H1 (cell line): ENCODE measurements at regions not wholly inside any gene's neighbourhood (a gene's known extent, or its start where the extent isn't known, plus 50 kb on each side); places are given as distances from the start of the nearest gene placed in this dataset.

Source experiments
- CTCF ChIA-PET: fragments of 300-600 bp; sonication (Branson Sonifier 250); formaldehyde crosslinking; loops from one replicate; lab custom pipeline; 2021; ENCODE audit not compliant: partially characterized antibody; lab: Charles Lee
- POLR2A ChIA-PET: fragments of 300-600 bp; sonication (Branson Sonifier 250); formaldehyde crosslinking; loops from one replicate; lab custom pipeline; 2021; ENCODE audit warnings: inconsistent platforms; ENCODE audit not compliant: partially characterized antibody; lab: Charles Lee
- DNase-seq, 2 experiments: peaks; one replicate each; pipeline versions ENCODE4 v3.0.0 to v3.0.0-alpha.2; 2010 to 2022; ENCODE audit warnings: low spot score in 2 of 2, low read depth in 1 of 2, mixed read lengths in 1 of 2
- FAIRE-seq: peaks from 2 replicates; lab custom pipeline; 2011; peaks lifted over from hg19 to GRCh38; lab: Jason Lieb, UNC
- H2AFZ ChIP-seq: 2 replicates; pipeline ENCODE4 v1.8.1; 2012; ENCODE audit warnings: low read length, inconsistent platforms
- H2AK5ac ChIP-seq: 2 replicates; pipeline ENCODE4 v1.6.1; 2013; ENCODE audit warnings: low read depth, low read length
- H2BK120ac ChIP-seq: replicated peaks from 2 replicates; pipeline ENCODE3; 2013; ENCODE audit warnings: low read depth, low read length, inconsistent platforms
- H2BK12ac ChIP-seq: 2 replicates; pipeline ENCODE4 v1.6.1; 2013; ENCODE audit warnings: low read depth, low read length
- H2BK15ac ChIP-seq: 2 replicates; pipeline ENCODE4 v1.6.1; 2013; ENCODE audit warnings: low read length
- H2BK20ac ChIP-seq: 2 replicates; pipeline ENCODE4 v1.6.1; 2013; ENCODE audit warnings: low read length
- H2BK5ac ChIP-seq: 2 replicates; pipeline ENCODE4 v1.6.1; 2013; ENCODE audit warnings: low read depth, low read length
- H3K14ac ChIP-seq: 2 replicates; pipeline ENCODE4 v1.6.1; 2013; ENCODE audit warnings: inconsistent platforms; ENCODE audit not compliant: insufficient read length
- H3K18ac ChIP-seq: 2 replicates; pipeline ENCODE4 v1.6.1; 2013; ENCODE audit warnings: low read length; ENCODE audit errors: extremely low read depth
- H3K23ac ChIP-seq: 2 replicates; pipeline ENCODE4 v1.6.1; 2013; ENCODE audit warnings: inconsistent platforms; ENCODE audit not compliant: insufficient read length
- H3K23me2 ChIP-seq: 2 replicates; pipeline ENCODE4 v1.6.1; 2013; ENCODE audit warnings: low read depth, low read length
- H3K27ac ChIP-seq: 2 replicates; pipeline ENCODE4 v1.6.1; 2011; ENCODE audit warnings: low read depth, low read length, inconsistent platforms
- H3K27me3 ChIP-seq, 4 experiments: replicated peaks in 1 of 4; 1 replicate in 1 of 4; 2 replicates in 3 of 4; pipeline versions ENCODE4 v1.6.1 to v1.8.1; 2011 to 2013; ENCODE audit warnings: low read length in 3 of 4, mild to moderate bottlenecking in 3 of 4, inconsistent platforms in 2 of 4, mixed read lengths in 2 of 4, moderate library complexity in 1 of 4; ENCODE audit not compliant: control insufficient read depth in 3 of 4, insufficient read depth in 3 of 4; ENCODE audit errors: extremely low read depth in 1 of 4
- H3K36me3 ChIP-seq, 4 experiments: 2 replicates each; pipeline versions ENCODE4 v1.6.1 to v1.8.1; 2011 to 2013; ENCODE audit warnings: mild to moderate bottlenecking in 4 of 4, low read length in 3 of 4, moderate library complexity in 2 of 4, control low read depth in 1 of 4, inconsistent platforms in 1 of 4; ENCODE audit not compliant: insufficient read depth in 4 of 4, control insufficient read depth in 2 of 4
- H3K4ac ChIP-seq: replicated peaks from 2 replicates; pipeline ENCODE3; 2013; ENCODE audit warnings: low read length, low read depth, mixed read lengths, inconsistent platforms; ENCODE audit not compliant: insufficient read length
- H3K4me1 ChIP-seq, 4 experiments: replicated peaks in 1 of 4; 1 replicate in 1 of 4; 2 replicates in 3 of 4; pipeline versions ENCODE4 v1.6.1 to v1.8.1; 2011 to 2013; ENCODE audit warnings: low read length in 3 of 4, inconsistent platforms in 2 of 4, mixed read lengths in 1 of 4; ENCODE audit not compliant: insufficient read depth in 4 of 4, control insufficient read depth in 3 of 4
- H3K4me2 ChIP-seq, 2 experiments: 2 replicates each; pipeline versions ENCODE4 v1.6.1 to v1.8.1; 2011 to 2013; ENCODE audit warnings: low read depth in 2 of 2, low read length in 2 of 2, control low read depth in 1 of 2, inconsistent platforms in 1 of 2, mild to moderate bottlenecking in 1 of 2; ENCODE audit not compliant: insufficient read depth in 1 of 2
- H3K4me3 ChIP-seq, 4 experiments: fragments of 200-600, 300-600 bp in 1 of 4; sonication (generic), shearing (Covaris generic), sonication (Bioruptor Twin) in 1 of 4; 2 replicates each; pipeline versions ENCODE4 v1.5.1 to v1.8.1; 2011 to 2016; ENCODE audit warnings: low read length in 4 of 4, low read depth in 3 of 4, control low read depth in 2 of 4, inconsistent platforms in 2 of 4, mild to moderate bottlenecking in 2 of 4, mixed read lengths in 1 of 4, moderate library complexity in 1 of 4; ENCODE audit not compliant: insufficient read depth in 2 of 4; ENCODE audit errors: extremely low read depth in 1 of 4
- H3K56ac ChIP-seq: replicated peaks from 2 replicates; pipeline ENCODE3; 2013; ENCODE audit warnings: low read depth, mild to moderate bottlenecking, mixed read lengths, low read length, inconsistent platforms; ENCODE audit not compliant: insufficient read length
- H3K79me1 ChIP-seq: 2 replicates; pipeline ENCODE4 v1.6.1; 2013; ENCODE audit warnings: low read depth, low read length, control low read depth
- H3K79me2 ChIP-seq, 2 experiments: 2 replicates each; pipeline versions ENCODE4 v1.6.1 to v1.8.1; 2012 to 2013; ENCODE audit warnings: low read length in 2 of 2, mild to moderate bottlenecking in 2 of 2, inconsistent platforms in 1 of 2; ENCODE audit not compliant: insufficient read depth in 2 of 2, control insufficient read depth in 1 of 2
- H3K9ac ChIP-seq, 4 experiments: replicated peaks in 1 of 4; 1 replicate in 1 of 4; 2 replicates in 3 of 4; pipeline versions ENCODE4 v1.6.1 to v1.8.1; 2011 to 2013; ENCODE audit warnings: low read depth in 3 of 4, low read length in 3 of 4, control low read depth in 2 of 4, mild to moderate bottlenecking in 2 of 4, moderate library complexity in 2 of 4, inconsistent platforms in 1 of 4; ENCODE audit errors: extremely low read depth in 1 of 4
- H3K9me3 ChIP-seq, 2 experiments: 2 replicates each; pipeline versions ENCODE4 v1.6.1 to v1.8.1; 2012 to 2013; ENCODE audit warnings: mild to moderate bottlenecking in 2 of 2, moderate library complexity in 2 of 2, control low read depth in 1 of 2, inconsistent platforms in 1 of 2, low read depth in 1 of 2, low read length in 1 of 2, mixed read lengths in 1 of 2; ENCODE audit not compliant: insufficient read depth in 2 of 2
- H4K20me1 ChIP-seq, 2 experiments: replicated peaks in 1 of 2; 2 replicates each; pipeline versions ENCODE3 to v1.8.1; 2011 to 2013; ENCODE audit warnings: inconsistent platforms in 2 of 2, low read length in 2 of 2, mild to moderate bottlenecking in 1 of 2; ENCODE audit not compliant: insufficient read depth in 2 of 2, control insufficient read depth in 1 of 2
- H4K5ac ChIP-seq: 2 replicates; pipeline ENCODE4 v1.6.1; 2013; ENCODE audit warnings: low read length, low read depth, mixed read lengths, inconsistent platforms; ENCODE audit not compliant: insufficient read length
- H4K8ac ChIP-seq: 2 replicates; pipeline ENCODE4 v1.8.0; 2013; ENCODE audit warnings: mild to moderate bottlenecking, moderate library complexity, low read length, inconsistent platforms; ENCODE audit not compliant: insufficient read depth; ENCODE audit errors: extremely low read depth
- H4K91ac ChIP-seq: replicated peaks from 2 replicates; pipeline ENCODE3; 2013; ENCODE audit warnings: low read length, mixed read lengths, inconsistent platforms; ENCODE audit not compliant: insufficient read length
- BACH1 ChIP-seq: IDR thresholded peaks from 2 replicates; pipeline ENCODE4 v1.6.1; 2012; ENCODE audit warnings: low read length, improper control_type of control experiment
- GTF2F1 ChIP-seq: IDR thresholded peaks from 2 replicates; pipeline ENCODE4 v1.6.1; 2012; ENCODE audit warnings: low read depth, low read length, improper control_type of control experiment, borderline replicate concordance
- KDM1A ChIP-seq: fragments of 200-600, 300-600 bp; sonication (generic); IDR thresholded peaks from 2 replicates; pipeline ENCODE4 v1.7.1; 2016; ENCODE audit warnings: mild to moderate bottlenecking, low read length, borderline replicate concordance
- SIRT6 ChIP-seq: IDR thresholded peaks from one replicate; pipeline ENCODE4 v1.7.1; 2012; ENCODE audit warnings: low read length, inconsistent platforms
- SUZ12 ChIP-seq: fragments of 200-600 bp; sonication (generic); IDR thresholded peaks from 2 replicates; pipeline ENCODE4 v1.6.1; 2012; ENCODE audit warnings: mild to moderate bottlenecking, inconsistent platforms, low read length, moderate library complexity, mixed read lengths
- TAF7 ChIP-seq: optimal IDR thresholded peaks from 2 replicates; pipeline ENCODE3; 2011; ENCODE audit warnings: low read depth, mild to moderate bottlenecking, inconsistent platforms, low read length, moderate library complexity, borderline replicate concordance
- WGBS, 2 experiments: shearing (Covaris generic) in 1 of 2; methylation state at CpG; one replicate each; pipeline versions ENCODE4 v1.1.6 to v1.1.7; 2013 to 2015; ENCODE audit warnings: low lambda C conversion rate in 2 of 2, mixed read lengths in 2 of 2, inconsistent platforms in 1 of 2, low coverage in 1 of 2, missing lambda C conversion rate in 1 of 2; ENCODE audit not compliant: insufficient replicate concordance in 2 of 2, insufficient coverage in 1 of 2, insufficient read length in 1 of 2; ENCODE audit errors: extremely low coverage in 1 of 2, missing lambda C conversion rate in 1 of 2; 5-methylcytosine and 5-hydroxymethylcytosine counted together

DNA sequence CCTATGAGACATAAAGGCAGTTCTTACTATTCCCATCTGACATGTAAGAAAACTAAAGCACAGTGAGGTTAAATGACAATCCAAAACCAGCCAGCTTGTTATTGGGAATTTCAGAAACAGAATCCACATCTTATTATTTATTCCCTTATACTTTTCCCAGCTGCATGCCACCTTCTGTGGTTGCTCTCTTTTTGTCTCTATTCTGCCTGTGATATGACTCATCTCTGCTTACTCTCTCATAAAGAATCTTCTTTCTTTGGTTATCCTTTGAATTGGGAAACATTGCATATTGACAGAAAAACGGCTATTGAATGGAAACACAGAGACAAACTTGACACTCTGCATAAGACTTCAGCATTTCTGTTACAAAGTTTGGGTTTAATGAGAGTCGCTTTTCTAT lies 183.2 kb downstream of the TLR4 start:
- Histone ChIP-seq H3K23ac (no peak overlapping the region), H3K56ac (no peak overlapping the region), H3K27me3 (no peaks in the 10 kb centered on the region), H3K79me2 (no peaks in the 10 kb centered on the region), H3K36me3 (no peaks in the 10 kb centered on the region), H3K4me1 (no peaks in the 10 kb centered on the region), H2AFZ (no peak overlapping the region), H3K4me2 (no peak overlapping the region), H3K14ac (no peak overlapping the region), H3K9ac (no peak overlapping the region), H3K4me3 (no peak overlapping the region)
- TF ChIP-seq BACH1 (no peak), KDM1A (no peak), GTF2F1 (no peak), TAF7 (no peak), SIRT6 (no peak), SUZ12 (no peak)
- TF ChIP-seq, all 59 proteins: peak for 0
- Histone ChIP-seq H3K4ac (no peak overlapping the region), H2AK5ac (no peak overlapping the region), H3K79me1 (no peaks in the 10 kb centered on the region), H4K5ac (no peak overlapping the region), H4K20me1 (no peaks in the 10 kb centered on the region), H4K8ac (no peak overlapping the region), H3K18ac (no peak overlapping the region), H2BK20ac (no peak overlapping the region), H2BK15ac (no peak overlapping the region), H2BK12ac (no peak overlapping the region), H3K27ac (no peak overlapping the region), H4K91ac (no peak overlapping the region), H2BK5ac (no peak overlapping the region), H3K9me3 (no peaks in the 10 kb centered on the region), H2BK120ac (no peak overlapping the region), H3K23me2 (no peaks in the 10 kb centered on the region)
- FAIRE-seq (no peak), DNase-seq (no peak)
- ChIA-PET CTCF (no interaction called here), POLR2A (no interaction called here)
- 87% methylated on average over 2 of the region's 2 CpGs; no CpG with 5 or more reads in 1 of the 2 experiments for WGBS, 2 experiments
